GM18858 (cell line): ENCODE measurements at regions not wholly inside any gene's neighbourhood (a gene's known extent, or its start where the extent isn't known, plus 50 kb on each side); places are given as distances from the start of the nearest gene placed in this dataset.

Source experiments
- ATAC-seq: cut with Tn5 transposase; IDR thresholded peaks from one replicate; pipeline ENCODE4 v1.9.1; 2021; ENCODE audit not compliant: unreplicated experiment

- no peak for ATAC-seq
Observed at GRCh38 chr14:44309331-44309730, 197.8 kb downstream of the FSCB start.

GRCh38 chr14:44300916-44301315 is 206.2 kb downstream of the FSCB start:
- ATAC-seq = no peak

- no peak for ATAC-seq
Observed at GRCh38 chr14:44297437-44297836, 209.6 kb downstream of the FSCB start.

- no peak for ATAC-seq
Observed at GRCh38 chr14:44291366-44291915, 215.6 kb downstream of the FSCB start.

GRCh38 chr14:44287858-44288257 is 219.2 kb downstream of the FSCB start:
- no peak for ATAC-seq

- no peak for ATAC-seq
Observed at GRCh38 chr14:44286201-44286600, 220.9 kb downstream of the FSCB start.

- no peak for ATAC-seq
Observed at GRCh38 chr14:44283836-44284235, 223.2 kb downstream of the FSCB start.

GRCh38 chr14:44279357-44279756 is 227.7 kb downstream of the FSCB start:
- no peak for ATAC-seq

GRCh38 chr14:44271637-44272036 is 235.4 kb downstream of the FSCB start:
- no peak for ATAC-seq

GRCh38 chr14:44271006-44271405 is 236.1 kb downstream of the FSCB start:
- no peak for ATAC-seq

GRCh38 chr14:44265246-44265645 is 241.8 kb downstream of the FSCB start:
- ATAC-seq = no peak

GRCh38 chr14:44215660-44216059 is 291.4 kb downstream of the FSCB start:
- ATAC-seq = no peak

- ATAC-seq = no peak
Observed at GRCh38 chr14:44211718-44212117, 295.4 kb downstream of the FSCB start.

GRCh38 chr14:44204061-44204835 is 302.8 kb downstream of the FSCB start:
- no peak for ATAC-seq

GRCh38 chr14:44180975-44181374 is 326.1 kb downstream of the FSCB start:
- ATAC-seq = no peak

GRCh38 chr14:44170556-44170955 is 336.5 kb downstream of the FSCB start:
- ATAC-seq = no peak

GRCh38 chr14:44170101-44170500 is 337.0 kb downstream of the FSCB start:
- no peak for ATAC-seq

- no peak for ATAC-seq
Observed at GRCh38 chr14:44168566-44168965, 338.5 kb downstream of the FSCB start.

GRCh38 chr14:44166611-44167010 is 340.5 kb downstream of the FSCB start:
- no peak for ATAC-seq

- ATAC-seq = no peak
Observed at GRCh38 chr14:44165936-44166335, 341.1 kb downstream of the FSCB start.

GRCh38 chr14:44165286-44165685 is 341.8 kb downstream of the FSCB start:
- ATAC-seq = no peak

GRCh38 chr14:44163946-44164345 is 343.1 kb downstream of the FSCB start:
- no peak for ATAC-seq

- no peak for ATAC-seq
Observed at GRCh38 chr14:44162197-44162596, 344.9 kb downstream of the FSCB start.
